Astrocyte of the spinal cord (primary cell): ENCODE measurements at regions not wholly inside any gene's neighbourhood (a gene's known extent, or its start where the extent isn't known, plus 50 kb on each side); places are given as distances from the start of the nearest gene placed in this dataset.

Source experiments
- DNase-seq: peaks from one replicate; pipeline ENCODE4 v3.0.0; 2011; ENCODE audit warnings: low read depth, low spot score
- H3K4me3 ChIP-seq: 2 replicates; pipeline ENCODE4 v1.5.1; 2011; ENCODE audit warnings: low read depth, mild to moderate bottlenecking, low read length, moderate library complexity
- CTCF ChIP-seq: IDR thresholded peaks from 2 replicates; pipeline ENCODE4 v1.5.1; 2012; ENCODE audit warnings: low read depth, mild to moderate bottlenecking, low read length, inconsistent platforms
- in situ Hi-C: cut with HindIII; loops from 2 replicates; pipeline ENCODE4 v1.10.0; 2017; ENCODE audit warnings: low sequenced_read_pairs

- DNase-seq = no peak
- no peak overlapping the region for H3K4me3 ChIP-seq
- no peak for TF ChIP-seq CTCF
- in situ Hi-C loops = no loop called here
These were observed 145.7 kb downstream of the GALC start for GRCh38 chr14:87847216-87847755.

GRCh38 chr14:87840906-87841305 lies 152.1 kb downstream of the GALC start:
- no peak for DNase-seq
- TF ChIP-seq CTCF = no peak
- in situ Hi-C loops = no loop called here
- H3K4me3 ChIP-seq = no peak overlapping the region

GRCh38 chr14:87838931-87839330 lies 154.1 kb downstream of the GALC start:
- in situ Hi-C loops = no loop called here
- no peak for DNase-seq
- no peak overlapping the region for H3K4me3 ChIP-seq
- TF ChIP-seq CTCF = no peak

DNA sequence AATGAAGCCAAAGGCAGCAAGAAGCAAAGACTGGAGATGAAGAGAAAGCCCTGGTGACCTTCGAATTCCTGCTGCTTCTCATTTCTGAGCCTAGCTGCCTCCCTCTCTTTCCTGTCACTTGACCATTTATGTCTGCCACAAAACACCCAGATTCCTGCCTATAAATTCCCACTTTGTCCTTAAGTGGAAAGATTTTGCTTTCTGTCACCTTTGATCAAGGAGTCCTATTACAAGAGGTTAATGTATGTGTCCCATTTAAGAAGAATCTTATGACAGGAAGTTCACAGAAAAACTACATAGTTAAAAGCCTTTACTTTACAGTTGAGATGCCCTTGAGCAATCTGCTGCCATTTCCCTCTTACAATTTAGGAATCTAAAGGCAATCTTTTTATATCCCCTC lies 155.7 kb downstream of the GALC start:
- DNase-seq = no peak
- TF ChIP-seq CTCF = no peak
- no peak overlapping the region for H3K4me3 ChIP-seq
- in situ Hi-C loops = no loop called here

DNA sequence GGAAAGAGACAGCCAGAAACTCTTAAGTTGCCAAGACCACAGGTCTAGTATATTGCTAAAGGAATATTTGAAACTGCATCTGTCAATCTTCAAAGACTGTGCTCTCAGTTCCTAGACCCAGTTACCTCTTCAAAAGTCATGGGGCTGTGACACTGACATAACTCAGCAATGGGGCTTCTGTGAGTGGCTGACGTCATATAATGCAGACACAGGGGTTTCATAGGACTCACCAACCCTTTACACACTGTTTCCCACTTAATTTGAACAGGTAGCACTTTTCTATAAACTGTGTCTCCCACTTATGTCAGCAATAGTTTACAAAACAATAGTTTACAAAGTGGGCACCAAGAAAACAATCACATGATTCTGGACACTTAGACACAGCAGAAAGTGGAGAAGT lies 158.4 kb downstream of the GALC start:
- in situ Hi-C loops = no loop called here
- no peak overlapping the region for H3K4me3 ChIP-seq
- no peak for DNase-seq
- no peak for TF ChIP-seq CTCF

DNA sequence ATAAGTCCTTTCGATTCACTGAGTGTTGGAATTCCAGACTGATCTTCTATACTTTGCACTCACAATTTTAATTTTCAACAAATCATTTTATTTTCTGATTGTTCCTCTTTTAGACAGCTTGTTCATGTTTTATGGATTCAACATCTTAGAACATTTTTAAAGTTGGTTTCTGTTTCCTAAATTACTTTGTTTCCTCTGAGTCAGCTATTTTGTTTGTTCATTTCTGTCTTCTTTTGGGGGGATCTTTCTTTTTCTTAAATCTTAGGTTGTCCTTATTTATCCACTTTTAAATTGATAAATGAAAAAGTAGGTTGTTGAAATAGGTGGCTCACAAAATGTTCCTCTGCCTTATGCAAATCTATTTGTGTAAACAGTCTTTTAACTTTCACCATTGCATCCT lies 160.0 kb downstream of the GALC start:
- no peak for DNase-seq
- no peak overlapping the region for H3K4me3 ChIP-seq
- TF ChIP-seq CTCF = no peak
- in situ Hi-C loops = no loop called here
